ENCODE measurements at regions not wholly inside any gene's neighbourhood (a gene's known extent, or its start where the extent isn't known, plus 50 kb on each side); places are given as distances from the start of the nearest gene placed in this dataset.
A peak's percentile ranks its signal among the peaks of the same experiment; 100 is the strongest.
"Not testable (repeated sequence)": the region's sequence is repeated elsewhere in the genome, so short reads cannot be mapped to it uniquely, and the experiment has no call there.

DNA sequence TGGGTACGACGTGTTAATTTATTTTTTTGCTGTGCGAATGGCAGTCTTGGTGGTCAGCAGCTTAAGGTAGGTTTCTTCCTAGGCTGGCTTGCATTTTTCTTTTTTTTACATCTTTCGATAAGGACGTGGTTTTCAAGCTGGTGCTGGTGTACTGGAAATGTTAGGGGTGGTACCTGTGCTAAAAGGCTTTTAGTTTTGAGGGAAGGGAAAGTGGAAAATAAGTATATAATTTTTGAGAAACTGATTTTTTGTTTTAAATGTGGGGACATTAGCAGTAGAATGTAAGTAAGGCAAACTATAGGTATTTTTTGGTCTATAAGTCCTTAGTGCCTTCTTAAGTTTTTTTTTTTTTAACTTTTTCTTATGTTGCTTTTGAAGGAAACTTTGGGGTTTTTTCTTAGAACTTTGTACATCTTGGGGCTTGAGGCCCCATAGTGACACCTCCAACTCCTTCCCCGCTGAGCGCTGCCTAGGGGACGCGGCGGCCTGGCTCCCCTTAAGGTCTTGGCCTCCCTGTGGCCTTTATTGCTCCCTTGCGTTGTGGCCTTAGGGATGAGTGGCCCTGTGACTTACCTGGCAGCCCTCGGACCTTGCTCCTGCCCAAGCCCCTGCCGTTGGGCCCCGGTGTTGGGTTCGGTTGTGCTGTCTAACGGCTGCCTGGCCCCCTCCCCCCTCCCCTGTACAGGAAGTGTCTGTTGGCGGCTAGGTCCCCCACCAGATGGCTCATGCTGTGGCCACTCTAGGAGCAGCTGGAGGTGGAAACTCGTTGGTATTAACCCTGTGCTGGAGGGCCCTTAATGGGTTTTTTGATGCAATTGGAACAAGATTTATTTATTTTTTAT, 88.0 kb upstream of the RPRML start:
- DNase-seq, result peak; percentile 88

DNA sequence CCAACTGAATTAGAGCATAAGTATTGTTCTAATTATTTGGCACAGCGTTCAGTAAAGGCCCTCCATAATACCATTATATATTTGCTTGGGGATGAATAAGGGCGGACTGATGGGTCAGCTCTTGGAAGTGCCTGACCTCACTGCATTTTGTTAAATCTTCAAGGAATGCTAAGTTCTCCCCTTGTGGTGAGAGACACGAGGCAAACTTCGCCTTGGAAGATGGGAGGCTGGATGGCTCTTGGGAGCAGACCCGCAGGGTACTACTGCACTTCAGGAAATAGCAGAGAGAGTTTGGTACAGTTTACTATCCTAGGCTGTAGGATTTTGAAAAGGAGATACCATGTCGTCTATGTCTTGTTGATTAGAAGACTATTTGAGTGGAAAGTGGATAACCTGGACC, 87.0 kb upstream of the RPRML start:
- no peak for DNase-seq

GRCh38 chr17:47064684-47065083, 85.6 kb upstream of the RPRML start:
- no peak for DNase-seq

DNA sequence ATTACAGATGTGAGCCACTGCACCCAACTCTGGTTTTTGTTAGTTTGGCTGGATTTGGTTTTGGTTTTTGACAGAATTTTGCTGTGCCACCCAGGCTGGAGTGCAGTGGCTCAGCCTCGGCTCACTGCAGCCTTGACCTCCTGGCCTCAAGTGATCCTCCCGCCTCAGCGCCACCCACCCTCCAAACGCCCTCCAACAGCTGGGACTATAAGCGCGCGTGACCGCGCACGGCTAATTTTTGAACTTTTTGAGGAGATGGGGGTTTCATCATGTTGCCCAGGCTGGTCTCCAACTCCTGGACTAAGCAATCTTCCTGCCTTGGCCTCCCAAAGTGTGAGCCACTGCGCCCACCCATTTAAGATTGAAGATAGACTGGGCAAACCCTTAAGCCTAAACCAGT, 84.4 kb upstream of the RPRML start:
- DNase-seq, result no peak

- DNase-seq, result not testable (repeated sequence)
These were observed 83.8 kb upstream of the RPRML start for GRCh38 chr17:47062851-47063250.

DNA sequence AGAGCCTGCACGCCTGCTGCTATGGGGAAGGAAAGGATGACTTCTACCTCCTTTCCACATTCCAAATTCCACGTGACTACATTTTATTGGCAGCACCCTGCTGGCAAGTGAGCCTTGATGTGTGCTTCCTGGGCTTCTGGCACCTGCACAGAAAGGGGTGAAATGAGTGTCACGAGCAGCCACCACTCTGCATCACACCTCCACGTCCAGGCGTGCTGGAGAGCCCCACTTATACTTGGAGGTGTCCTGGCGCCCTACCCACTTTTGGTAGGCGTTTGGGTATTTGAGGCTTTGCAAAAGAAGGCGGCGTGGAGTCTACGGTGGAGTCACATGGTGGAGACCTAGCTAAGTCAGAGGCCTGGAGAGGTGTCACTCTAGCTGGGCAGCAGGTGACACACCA, 81.0 kb upstream of the RPRML start:
- not testable (repeated sequence) for DNase-seq

- no peak for DNase-seq
These were observed 78.8 kb upstream of the RPRML start for GRCh38 chr17:47057830-47058229.

DNA sequence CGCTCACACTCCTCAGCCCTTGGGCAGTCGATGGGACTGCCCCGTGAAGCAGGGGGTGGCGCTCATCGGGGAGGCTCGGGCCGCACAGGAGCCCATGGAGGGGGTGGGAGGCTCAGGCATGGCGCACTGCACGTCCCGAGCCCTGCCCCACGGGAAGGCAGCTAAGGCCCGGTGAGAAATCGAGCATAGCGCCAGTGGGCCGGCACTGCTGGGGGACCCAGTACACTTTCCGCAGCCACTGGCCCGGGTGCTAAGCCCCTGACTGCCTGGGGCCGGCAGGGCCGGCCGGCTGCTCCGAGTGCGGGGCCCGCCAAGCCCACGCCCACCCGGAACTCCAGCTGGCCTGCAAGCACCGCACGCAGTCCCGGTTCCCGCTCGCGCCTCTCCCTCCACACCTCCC, 78.2 kb upstream of the RPRML start:
- not testable (repeated sequence) for DNase-seq

DNA sequence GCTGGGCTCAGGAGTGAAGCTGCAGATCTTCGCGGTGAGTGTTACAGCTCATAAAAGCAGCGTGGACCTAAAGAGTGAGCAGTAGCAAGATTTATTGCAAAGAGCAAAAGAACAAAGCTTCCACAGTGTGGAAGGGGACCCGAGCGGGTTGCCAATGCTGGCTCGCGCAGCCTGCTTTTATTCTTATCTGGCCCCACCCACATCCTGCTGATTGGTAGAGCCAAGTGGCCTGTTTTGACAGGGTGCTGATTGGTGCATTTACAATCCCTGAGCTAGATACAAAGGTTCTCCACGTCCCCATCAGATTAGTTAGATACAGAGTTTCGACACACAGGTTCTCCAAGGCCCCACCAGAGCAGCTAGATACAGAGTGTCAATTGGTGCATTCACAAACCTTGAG, 77.6 kb upstream of the RPRML start:
- not testable (repeated sequence) for DNase-seq
